ENCODE measurements at regions not wholly inside any gene's neighbourhood (a gene's known extent, or its start where the extent isn't known, plus 50 kb on each side); places are given as distances from the start of the nearest gene placed in this dataset.

DNA sequence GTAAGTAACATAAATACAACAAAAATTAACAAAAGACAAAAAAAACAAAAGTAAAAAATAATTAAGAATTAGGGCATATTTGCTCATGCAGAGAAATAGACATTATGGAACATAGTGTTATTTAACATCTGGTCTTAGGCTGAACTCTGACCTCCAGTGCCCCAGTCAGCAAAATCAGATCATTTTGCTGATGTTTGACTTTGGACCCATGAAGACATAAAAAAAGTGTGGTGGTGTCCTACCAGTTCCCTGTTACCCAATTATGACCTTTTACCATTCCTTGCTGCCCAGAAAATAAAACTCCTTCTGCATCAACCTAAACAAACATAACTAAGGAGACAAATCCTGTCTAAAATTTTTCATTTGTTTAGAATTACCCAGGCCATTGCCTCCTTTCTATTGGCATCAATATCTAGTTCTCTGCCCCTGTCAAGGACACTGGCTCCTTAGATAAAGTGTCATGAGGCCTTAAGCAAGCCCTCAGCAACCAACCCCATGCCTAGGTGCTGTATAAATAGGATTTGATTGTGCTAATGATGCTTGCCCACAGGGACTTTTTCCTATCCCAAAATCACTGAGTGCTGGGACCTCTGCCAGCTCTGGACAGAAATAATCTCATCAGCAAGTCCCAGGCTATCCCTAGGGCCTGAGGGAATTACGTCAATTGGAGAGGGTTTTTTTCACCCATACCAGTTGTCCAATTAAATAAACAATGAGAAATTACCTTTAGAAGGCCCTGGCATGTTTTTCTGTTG, 334.5 kb upstream of the UMPS start:
- no peak for TF ChIP-seq CTCF (conservative IDR thresholded peaks at IDR 0.05)
- H3K27ac ChIP-seq, result no peak overlapping the region

GRCh38 chr3:124396339-124396950, 333.8 kb upstream of the UMPS start:
- no peak for TF ChIP-seq CTCF (conservative IDR thresholded peaks at IDR 0.05)
- H3K27ac ChIP-seq, result no peak overlapping the region

- no peak overlapping the region for H3K27ac ChIP-seq
- TF ChIP-seq CTCF (conservative IDR thresholded peaks at IDR 0.05), result no peak
Measured at GRCh38 chr3:124397088-124397487, 333.2 kb upstream of the UMPS start.

DNA sequence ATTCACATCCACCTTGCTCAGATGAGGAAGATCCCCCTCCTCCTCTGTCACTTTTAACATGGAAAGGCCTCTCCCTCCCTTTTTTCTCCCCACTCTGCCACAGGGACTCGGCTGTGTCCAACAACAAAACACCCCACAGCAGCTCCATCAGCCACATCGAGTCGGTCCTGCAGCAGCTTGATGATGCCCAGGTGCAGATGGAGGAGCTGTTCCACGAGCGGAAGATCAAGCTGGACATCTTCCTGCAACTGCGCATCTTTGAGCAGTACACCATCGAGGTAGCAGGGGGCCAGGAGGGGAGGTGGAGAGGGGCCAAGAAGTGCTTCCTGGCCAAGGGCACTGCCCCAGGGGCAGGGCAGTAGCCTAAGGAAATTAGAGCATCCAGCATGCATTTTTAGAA, 331.7 kb upstream of the UMPS start:
- no peak for TF ChIP-seq CTCF (conservative IDR thresholded peaks at IDR 0.05)
- no peak overlapping the region for H3K27ac ChIP-seq

- H3K27ac ChIP-seq, result no peak overlapping the region
- no peak for TF ChIP-seq CTCF (conservative IDR thresholded peaks at IDR 0.05)
Measured at GRCh38 chr3:124401843-124402242, 328.4 kb upstream of the UMPS start.

DNA sequence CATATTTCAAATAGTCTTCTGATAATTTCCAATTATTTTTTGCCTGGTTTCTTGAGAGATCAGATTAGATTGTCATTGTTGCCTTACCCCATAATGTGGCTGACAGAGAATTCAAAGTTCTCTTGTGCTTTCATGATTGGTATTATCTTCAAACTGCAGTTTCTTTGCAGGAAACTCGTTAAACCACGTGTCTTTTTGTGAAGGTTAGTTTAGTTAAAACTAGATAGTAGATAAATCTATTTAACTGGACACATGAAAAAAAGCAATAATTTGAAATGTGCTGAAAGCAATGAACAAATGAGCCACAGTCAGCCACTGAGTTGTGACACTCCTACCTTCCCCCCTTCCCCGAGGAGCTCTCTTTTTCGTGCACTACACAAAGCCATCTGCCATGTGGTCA, 327.5 kb upstream of the UMPS start:
- no peak overlapping the region for H3K27ac ChIP-seq
- no peak for TF ChIP-seq CTCF (conservative IDR thresholded peaks at IDR 0.05)

- no peak for TF ChIP-seq CTCF (conservative IDR thresholded peaks at IDR 0.05)
- no peak overlapping the region for H3K27ac ChIP-seq
Measured at GRCh38 chr3:124404621-124405020, 325.6 kb upstream of the UMPS start.
